WI38 (cell line): ENCODE measurements at regions not wholly inside any gene's neighbourhood (a gene's known extent, or its start where the extent isn't known, plus 50 kb on each side); places are given as distances from the start of the nearest gene placed in this dataset.

ENCODE experiments used
- H3K4me3 ChIP-seq: 2 replicates; pipeline ENCODE4 v1.5.1; 2011; ENCODE audit warnings: low read depth, mild to moderate bottlenecking, control low read depth, low read length
- TF ChIP-seq, protein P1 (sequence below): IDR thresholded peaks from 2 replicates; pipeline ENCODE4 v1.5.1; 2012; ENCODE audit warnings: low read depth, mild to moderate bottlenecking, control low read depth, low read length

DNA sequence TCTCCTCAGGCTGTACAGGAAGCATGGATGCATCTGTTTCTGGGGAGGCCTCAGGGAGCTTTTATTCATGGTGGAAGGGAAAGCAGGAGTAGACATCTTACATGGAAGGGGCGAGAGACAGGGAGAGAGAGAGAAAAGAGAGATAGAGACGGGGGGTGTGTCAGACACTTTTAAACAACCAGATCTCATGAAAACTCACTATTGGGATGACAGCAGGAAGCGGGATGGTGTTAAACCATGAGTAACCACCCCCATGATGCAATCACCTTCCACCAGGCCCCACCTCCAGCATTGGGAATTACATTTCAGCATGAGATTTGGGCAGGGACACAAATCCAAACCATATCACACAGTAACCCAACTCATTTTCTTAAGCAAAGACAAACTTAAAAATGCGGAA is 110.0 kb upstream of the EEA1 start:
- TF ChIP-seq, protein P1, sequence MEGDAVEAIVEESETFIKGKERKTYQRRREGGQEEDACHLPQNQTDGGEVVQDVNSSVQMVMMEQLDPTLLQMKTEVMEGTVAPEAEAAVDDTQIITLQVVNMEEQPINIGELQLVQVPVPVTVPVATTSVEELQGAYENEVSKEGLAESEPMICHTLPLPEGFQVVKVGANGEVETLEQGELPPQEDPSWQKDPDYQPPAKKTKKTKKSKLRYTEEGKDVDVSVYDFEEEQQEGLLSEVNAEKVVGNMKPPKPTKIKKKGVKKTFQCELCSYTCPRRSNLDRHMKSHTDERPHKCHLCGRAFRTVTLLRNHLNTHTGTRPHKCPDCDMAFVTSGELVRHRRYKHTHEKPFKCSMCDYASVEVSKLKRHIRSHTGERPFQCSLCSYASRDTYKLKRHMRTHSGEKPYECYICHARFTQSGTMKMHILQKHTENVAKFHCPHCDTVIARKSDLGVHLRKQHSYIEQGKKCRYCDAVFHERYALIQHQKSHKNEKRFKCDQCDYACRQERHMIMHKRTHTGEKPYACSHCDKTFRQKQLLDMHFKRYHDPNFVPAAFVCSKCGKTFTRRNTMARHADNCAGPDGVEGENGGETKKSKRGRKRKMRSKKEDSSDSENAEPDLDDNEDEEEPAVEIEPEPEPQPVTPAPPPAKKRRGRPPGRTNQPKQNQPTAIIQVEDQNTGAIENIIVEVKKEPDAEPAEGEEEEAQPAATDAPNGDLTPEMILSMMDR, result no peak
- H3K4me3 ChIP-seq, result no peak overlapping the region

DNA sequence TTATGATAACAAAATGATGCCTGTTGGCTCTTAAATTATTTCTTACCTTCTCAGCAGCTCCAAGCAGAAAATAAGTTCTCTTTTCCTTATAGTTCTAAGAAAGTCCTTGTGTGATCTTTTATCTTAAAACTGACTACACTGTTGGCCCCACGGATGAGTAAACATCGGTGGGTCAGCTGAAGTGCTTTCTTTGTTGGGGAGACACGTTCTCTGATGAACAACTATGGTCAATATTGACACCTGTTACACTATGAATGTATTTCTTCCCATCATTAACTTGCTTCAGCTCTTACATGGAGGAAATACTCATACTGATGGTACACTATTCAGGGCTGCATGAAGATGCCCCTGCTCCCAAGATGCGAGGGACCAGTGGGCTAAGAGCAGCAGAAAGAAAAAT is 110.8 kb upstream of the EEA1 start:
- TF ChIP-seq, protein P1, result no peak
- H3K4me3 ChIP-seq, result no peak overlapping the region

DNA sequence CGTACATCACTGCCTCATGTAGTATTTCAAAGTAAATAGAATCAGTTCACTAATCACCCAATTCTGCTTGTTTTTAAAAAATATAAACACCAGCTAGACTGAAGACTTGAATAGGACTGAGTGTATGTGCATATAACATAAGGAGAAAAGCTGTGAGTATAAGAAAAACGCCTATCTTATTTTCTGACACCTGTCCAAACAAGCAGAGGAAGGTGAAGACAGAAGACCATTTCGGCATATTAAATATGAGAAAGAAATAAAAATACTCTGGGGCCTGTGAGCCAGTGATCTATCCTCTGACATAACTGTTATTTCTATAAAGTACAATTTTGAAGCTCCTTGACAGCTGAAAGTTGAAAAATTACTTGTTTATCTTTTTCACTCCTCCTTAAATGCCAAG is 111.3 kb upstream of the EEA1 start:
- H3K4me3 ChIP-seq, result no peak overlapping the region
- TF ChIP-seq, protein P1, result no peak

DNA sequence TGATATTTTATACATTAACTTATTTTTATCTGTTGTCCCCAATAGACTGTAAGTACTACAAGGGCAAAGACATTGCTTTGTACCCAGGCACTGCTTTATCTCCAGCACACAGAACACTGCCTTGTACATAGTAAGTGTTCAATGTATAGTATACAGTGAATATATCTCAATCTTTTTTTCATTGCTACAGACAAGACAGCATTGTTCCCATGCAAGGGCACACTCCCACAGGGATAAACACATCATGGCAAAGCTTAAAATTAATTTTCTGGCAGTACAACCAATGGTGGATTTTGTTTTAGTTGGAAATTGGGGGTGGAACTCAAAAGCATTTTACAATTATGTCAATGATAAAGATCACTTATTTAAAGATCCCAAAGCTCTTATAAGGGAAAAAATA is 112.3 kb upstream of the EEA1 start:
- H3K4me3 ChIP-seq, result no peak overlapping the region
- TF ChIP-seq, protein P1, result no peak

DNA sequence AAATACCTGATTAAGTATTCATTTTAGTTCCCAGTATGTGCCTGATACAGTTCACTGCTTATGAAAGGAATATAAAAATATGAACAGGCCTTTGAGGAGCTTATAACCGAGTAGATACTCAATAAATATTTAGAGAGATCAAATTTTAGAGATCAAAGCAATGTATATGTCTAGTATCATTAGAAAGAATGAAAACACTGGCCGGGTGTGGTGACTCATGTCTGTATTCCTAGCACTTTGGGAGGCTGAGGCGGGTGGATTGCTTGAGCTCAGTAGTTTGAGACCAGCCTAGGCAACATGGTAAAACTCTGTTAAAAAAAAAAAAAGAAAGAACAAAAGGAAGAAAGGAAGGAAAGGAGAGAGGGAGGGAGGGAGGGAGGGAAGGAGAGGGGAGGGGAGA is 113.2 kb upstream of the EEA1 start:
- TF ChIP-seq, protein P1, result no peak
- H3K4me3 ChIP-seq, result no peak overlapping the region

DNA sequence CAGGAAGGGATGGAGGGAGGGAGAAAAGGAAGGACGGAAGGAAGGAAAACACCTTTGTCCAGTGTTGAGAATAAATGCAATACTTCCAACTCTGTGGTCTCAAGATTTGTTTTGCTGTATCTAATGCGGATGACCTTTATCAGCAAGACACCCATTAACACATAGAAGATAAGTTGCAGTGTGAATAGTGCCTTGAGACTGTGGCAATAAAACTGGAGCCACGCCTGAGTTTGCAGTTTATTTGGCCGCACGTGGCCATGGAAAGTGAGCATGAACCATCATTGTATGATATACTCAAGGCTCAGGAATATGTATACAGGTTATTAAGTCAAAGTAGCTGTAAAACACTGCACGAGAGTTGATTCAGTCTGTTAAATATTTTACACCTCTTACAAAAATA is 113.6 kb upstream of the EEA1 start:
- H3K4me3 ChIP-seq, result no peak overlapping the region
- TF ChIP-seq, protein P1, result no peak

DNA sequence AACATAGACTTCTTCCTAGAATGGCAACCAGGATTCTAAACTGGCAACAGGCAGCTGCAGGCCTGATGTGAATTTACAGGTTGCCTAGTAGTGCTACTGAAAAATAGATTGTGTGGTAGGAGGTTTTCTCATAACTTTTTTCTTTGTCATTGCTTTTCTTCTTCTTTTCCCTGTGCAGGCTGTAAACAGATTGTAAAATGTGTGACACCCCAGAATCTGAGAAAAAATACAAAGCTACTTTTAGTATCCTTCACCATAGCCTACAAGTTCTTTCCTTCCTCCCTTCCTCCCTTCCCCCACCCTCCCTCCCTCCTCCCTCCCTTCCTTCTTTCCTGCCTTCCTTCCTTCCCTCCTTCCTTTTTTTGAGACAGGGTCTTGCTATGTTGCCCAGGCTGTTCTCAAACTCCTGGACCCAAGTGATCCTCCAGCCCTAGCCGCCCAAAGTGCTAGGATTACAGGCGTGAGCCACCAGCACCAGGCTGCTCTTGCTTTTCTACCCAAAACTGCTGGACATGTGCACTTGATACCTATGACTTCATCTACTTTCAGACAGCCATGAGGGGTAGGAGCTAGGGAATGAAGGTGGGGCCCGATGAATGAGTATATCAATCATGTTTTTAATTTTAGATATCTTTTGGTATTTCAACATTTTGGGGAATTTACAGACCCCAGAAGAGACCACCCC is 114.2 kb upstream of the EEA1 start:
- TF ChIP-seq, protein P1, result no peak
- no peak overlapping the region for H3K4me3 ChIP-seq
